ENCODE measurements at regions not wholly inside any gene's neighbourhood (a gene's known extent, or its start where the extent isn't known, plus 50 kb on each side); places are given as distances from the start of the nearest gene placed in this dataset.
A peak's percentile ranks its signal among the peaks of the same experiment; 100 is the strongest.

GRCh38 chr2:238581126-238581525 is 154.4 kb downstream of the ASB1 start:
- DNase-seq (ENCODE audit: low read depth) = no peak

- no peak for DNase-seq (ENCODE audit: low read depth)
These were observed 155.4 kb downstream of the ASB1 start for GRCh38 chr2:238582159-238582558.

- DNase-seq (ENCODE audit: low read depth) = no peak
These were observed 157.9 kb downstream of the ASB1 start for GRCh38 chr2:238584617-238585016.

- DNase-seq (ENCODE audit: low read depth) = no peak
These were observed 159.4 kb downstream of the ASB1 start for GRCh38 chr2:238585836-238586821.

- no peak for DNase-seq (ENCODE audit: low read depth)
These were observed 160.4 kb downstream of the ASB1 start for GRCh38 chr2:238586931-238587775.

GRCh38 chr2:238587776-238588660 is 161.3 kb downstream of the ASB1 start:
- DNase-seq (ENCODE audit: low read depth) = no peak

GRCh38 chr2:238589591-238590460 is 163.1 kb downstream of the ASB1 start:
- no peak for DNase-seq (ENCODE audit: low read depth)

GRCh38 chr2:238591732-238592131 is 165.0 kb downstream of the ASB1 start:
- no peak for DNase-seq (ENCODE audit: low read depth)

GRCh38 chr2:238593236-238593635 is 166.5 kb downstream of the ASB1 start:
- DNase-seq (ENCODE audit: low read depth) = no peak

GRCh38 chr2:238593678-238594077 is 167.0 kb downstream of the ASB1 start:
- no peak for DNase-seq (ENCODE audit: low read depth)

- no peak for DNase-seq (ENCODE audit: low read depth)
These were observed 168.3 kb downstream of the ASB1 start for GRCh38 chr2:238594796-238595749.

- no peak for DNase-seq (ENCODE audit: low read depth)
These were observed 169.2 kb downstream of the ASB1 start for GRCh38 chr2:238595750-238596570.

GRCh38 chr2:238596571-238597551 is 170.1 kb downstream of the ASB1 start:
- DNase-seq (ENCODE audit: low read depth) = peak; percentile 91

- DNase-seq (ENCODE audit: low read depth) = no peak
These were observed 171.2 kb downstream of the ASB1 start for GRCh38 chr2:238597638-238598528.

GRCh38 chr2:238598802-238599530 is 172.2 kb downstream of the ASB1 start:
- no peak for DNase-seq (ENCODE audit: low read depth)
